ENCODE measurements at regions not wholly inside any gene's neighbourhood (a gene's known extent, or its start where the extent isn't known, plus 50 kb on each side); places are given as distances from the start of the nearest gene placed in this dataset.

GRCh38 chr17:13114601-13115031 is 96.8 kb upstream of the ELAC2 start:
- ChIA-PET POLR2A (no interaction called here), CTCF (no interaction called here)
- intact Hi-C loops (cut with micrococcal nuclease), result no loop called here
- no peak for TF ChIP-seq CTCF (IDR thresholded peaks at IDR 0.05)
- DNase-seq (no peak), ATAC-seq (ENCODE audit: low read depth) (no peak)
- Mint-ChIP-seq H3K27me3 (peaks cover 9% of the 10 kb centered on the region), H3K9me3 (no peaks in the 10 kb centered on the region), H3K4me1 (no peaks in the 10 kb centered on the region), H3K36me3 (ENCODE audit: low read depth) (no peaks in the 10 kb centered on the region), H3K4me3 (peak overlapping the region; percentile 21), H3K27ac (no peak overlapping the region)

GRCh38 chr17:13113821-13114525 is 96.1 kb upstream of the ELAC2 start:
- no peak overlapping the region for H3K27ac Mint-ChIP-seq

GRCh38 chr17:13107676-13108235 is 89.9 kb upstream of the ELAC2 start:
- DNase-seq (no peak), ATAC-seq (ENCODE audit: low read depth) (no peak)
- Mint-ChIP-seq H3K4me3 (no peak overlapping the region), H3K27me3 (no peaks in the 10 kb centered on the region), H3K36me3 (ENCODE audit: low read depth) (no peaks in the 10 kb centered on the region), H3K27ac (no peak overlapping the region), H3K9me3 (no peaks in the 10 kb centered on the region), H3K4me1 (no peaks in the 10 kb centered on the region)
- TF ChIP-seq CTCF (IDR thresholded peaks at IDR 0.05), result no peak
- intact Hi-C loops (cut with micrococcal nuclease), result no loop called here
- CTCF ChIA-PET, result no interaction called here
- POLR2A ChIA-PET, result no interaction called here

More at GRCh38 chr17:13113821-13114525, 96.1 kb upstream of the ELAC2 start:
- Mint-ChIP-seq H3K9me3 (no peaks in the 10 kb centered on the region), H3K27me3 (peaks cover 9% of the 10 kb centered on the region), H3K4me3 (no peak overlapping the region), H3K4me1 (no peaks in the 10 kb centered on the region), H3K36me3 (ENCODE audit: low read depth) (no peaks in the 10 kb centered on the region)
- ChIA-PET POLR2A (no interaction called here), CTCF (no interaction called here)
- intact Hi-C loops (cut with micrococcal nuclease), result no loop called here
- TF ChIP-seq CTCF (IDR thresholded peaks at IDR 0.05), result no peak
- DNase-seq (no peak), ATAC-seq (ENCODE audit: low read depth) (no peak)

- intact Hi-C loops (cut with micrococcal nuclease), result no loop called here
- Mint-ChIP-seq H3K4me1 (no peaks in the 10 kb centered on the region), H3K9me3 (peaks cover 3% of the 10 kb centered on the region), H3K4me3 (no peak overlapping the region), H3K36me3 (ENCODE audit: low read depth) (no peaks in the 10 kb centered on the region), H3K27ac (no peak overlapping the region), H3K27me3 (no peaks in the 10 kb centered on the region)
- POLR2A ChIA-PET, result no interaction called here
- no peak for ATAC-seq (ENCODE audit: low read depth)
- DNase-seq, result no peak
- no peak for TF ChIP-seq CTCF (IDR thresholded peaks at IDR 0.05)
- CTCF ChIA-PET, result no interaction called here
These were observed 88.3 kb upstream of the ELAC2 start for GRCh38 chr17:13106171-13106570.

- intact Hi-C loops (cut with micrococcal nuclease), result no loop called here
- ChIA-PET CTCF (no interaction called here), POLR2A (no interaction called here)
- Mint-ChIP-seq H3K27ac (no peak overlapping the region), H3K36me3 (ENCODE audit: low read depth) (no peaks in the 10 kb centered on the region), H3K27me3 (no peaks in the 10 kb centered on the region), H3K4me1 (no peaks in the 10 kb centered on the region), H3K9me3 (peaks cover 3% of the 10 kb centered on the region), H3K4me3 (no peak overlapping the region)
- DNase-seq (no peak), ATAC-seq (ENCODE audit: low read depth) (no peak)
- no peak for TF ChIP-seq CTCF (IDR thresholded peaks at IDR 0.05)
These were observed 86.7 kb upstream of the ELAC2 start for GRCh38 chr17:13104576-13104975.

Data from activated B cell treated with CpG ODN at 0.5 μM for 24 hours (primary cell).